H9 (cell line): ENCODE measurements at regions not wholly inside any gene's neighbourhood (a gene's known extent, or its start where the extent isn't known, plus 50 kb on each side); places are given as distances from the start of the nearest gene placed in this dataset.
"Not testable (repeated sequence)": the region's sequence is repeated elsewhere in the genome, so short reads cannot be mapped to it uniquely, and the experiment has no call there.

Source experiments
- DNase-seq: peaks from one replicate; pipeline ENCODE4 v3.0.0-alpha.2; 2017
- H2AFZ ChIP-seq: one replicate; pipeline ENCODE4 v1.6.1; 2013; ENCODE audit warnings: mild to moderate bottlenecking, low read length, control low read depth, moderate library complexity
- H2AK5ac ChIP-seq: 2 replicates; pipeline ENCODE4 v1.6.1; 2013; ENCODE audit warnings: low read length, control low read depth, mixed read lengths; ENCODE audit not compliant: insufficient read length
- H2BK120ac ChIP-seq: one replicate; pipeline ENCODE4 v1.6.1; 2013; ENCODE audit warnings: low read depth, mild to moderate bottlenecking, low read length, control low read depth, inconsistent platforms; ENCODE audit not compliant: poor library complexity, severe bottlenecking
- H2BK12ac ChIP-seq: 2 replicates; pipeline ENCODE4 v1.6.1; 2013; ENCODE audit warnings: low read length, control low read depth, mixed read lengths, low read depth; ENCODE audit not compliant: insufficient read length
- H2BK15ac ChIP-seq: 2 replicates; pipeline ENCODE4 v1.6.1; 2013; ENCODE audit warnings: low read depth, low read length, control low read depth
- H2BK20ac ChIP-seq: one replicate; pipeline ENCODE4 v1.6.1; 2013; ENCODE audit warnings: low read depth, mild to moderate bottlenecking, low read length, control low read depth, inconsistent platforms; ENCODE audit not compliant: poor library complexity, severe bottlenecking
- H2BK5ac ChIP-seq: 2 replicates; pipeline ENCODE4 v1.6.1; 2013; ENCODE audit warnings: low read length, control low read depth, mixed read lengths; ENCODE audit not compliant: insufficient read length
- H3K14ac ChIP-seq: 2 replicates; pipeline ENCODE4 v1.6.1; 2013; ENCODE audit warnings: low read length, control low read depth; ENCODE audit not compliant: insufficient read depth
- H3K18ac ChIP-seq: 2 replicates; pipeline ENCODE4 v1.6.1; 2013; ENCODE audit warnings: low read depth, mild to moderate bottlenecking, mixed read lengths, low read length, control low read depth; ENCODE audit not compliant: insufficient read length
- H3K23ac ChIP-seq: 2 replicates; pipeline ENCODE4 v1.6.1; 2013; ENCODE audit warnings: low read length, control low read depth, mixed read lengths, low read depth; ENCODE audit not compliant: insufficient read length
- H3K23me2 ChIP-seq: 2 replicates; pipeline ENCODE4 v1.6.1; 2013; ENCODE audit warnings: low read depth, mild to moderate bottlenecking, mixed read lengths, low read length, control low read depth; ENCODE audit not compliant: insufficient read length, poor library complexity, severe bottlenecking
- H3K27ac ChIP-seq: 2 replicates; pipeline ENCODE4 v1.5.1; 2013; ENCODE audit warnings: low read length, control low read depth, mixed read lengths, low read depth; ENCODE audit not compliant: insufficient read length
- H3K27me3 ChIP-seq: 2 replicates; pipeline ENCODE4 v1.6.1; 2013; ENCODE audit warnings: low read length, control low read depth, inconsistent platforms; ENCODE audit not compliant: insufficient read depth
- H3K4ac ChIP-seq: 2 replicates; pipeline ENCODE4 v1.6.1; 2013; ENCODE audit warnings: low read depth, mild to moderate bottlenecking, control low read depth, inconsistent platforms, low read length, moderate library complexity
- H3K4me1 ChIP-seq: 2 replicates; pipeline ENCODE4 v1.6.1; 2013; ENCODE audit warnings: low read length, control low read depth, inconsistent platforms; ENCODE audit not compliant: insufficient read depth
- H3K4me2 ChIP-seq: 2 replicates; pipeline ENCODE4 v1.6.1; 2013; ENCODE audit warnings: low read length, control low read depth, mixed read lengths; ENCODE audit not compliant: insufficient read length, insufficient read depth
- H3K56ac ChIP-seq: 2 replicates; pipeline ENCODE4 v1.6.1; 2013; ENCODE audit warnings: low read depth, mild to moderate bottlenecking, mixed read lengths, low read length, control low read depth; ENCODE audit not compliant: insufficient read length
- H3K79me1 ChIP-seq: 2 replicates; pipeline ENCODE4 v1.6.1; 2013; ENCODE audit warnings: low read depth, mild to moderate bottlenecking, moderate library complexity, low read length, control low read depth, inconsistent platforms; ENCODE audit not compliant: insufficient read depth, poor library complexity, severe bottlenecking
- H3K79me2 ChIP-seq: 2 replicates; pipeline ENCODE4 v1.6.1; 2013; ENCODE audit warnings: low read length, control low read depth, inconsistent platforms; ENCODE audit not compliant: insufficient read depth
- H3K9ac ChIP-seq: 2 replicates; pipeline ENCODE4 v1.6.1; 2013; ENCODE audit warnings: low read length, control low read depth, mixed read lengths; ENCODE audit not compliant: insufficient read length; ENCODE audit errors: extremely low read depth
- H3K9me3 ChIP-seq: one replicate; pipeline ENCODE4 v1.6.1; 2013; ENCODE audit warnings: low read depth, low read length, inconsistent platforms; ENCODE audit not compliant: control insufficient read depth
- H3T11ph ChIP-seq: one replicate; pipeline ENCODE4 v1.6.1; 2013; ENCODE audit warnings: mild to moderate bottlenecking, low read length, control low read depth, inconsistent platforms
- H4K20me1 ChIP-seq: one replicate; pipeline ENCODE4 v1.6.1; 2013; ENCODE audit not compliant: control insufficient read depth, insufficient read length, insufficient read depth
- H4K5ac ChIP-seq: 2 replicates; pipeline ENCODE4 v1.6.1; 2013; ENCODE audit warnings: low read depth, mild to moderate bottlenecking, mixed read lengths, low read length, control low read depth; ENCODE audit not compliant: insufficient read length
- H4K8ac ChIP-seq: replicated peaks from 2 replicates; pipeline ENCODE4 v1.6.1; 2013; ENCODE audit warnings: low read length, control low read depth, mixed read lengths, low read depth; ENCODE audit not compliant: insufficient read length
- H4K91ac ChIP-seq: 2 replicates; pipeline ENCODE4 v1.6.1; 2013; ENCODE audit warnings: low read depth, mild to moderate bottlenecking, moderate library complexity, mixed read lengths, low read length, control low read depth; ENCODE audit not compliant: insufficient read length
- H3K27ac Mint-ChIP-seq, 3 experiments: 2 replicates in 2 of 3; 3 replicates in 1 of 3; pipeline ENCODE4 v1.8.0; 2020 to 2021; ENCODE audit warnings: mixed read lengths in 3 of 3, mild to moderate bottlenecking in 1 of 3, moderate library complexity in 1 of 3
- H3K27me3 Mint-ChIP-seq: 2 replicates; pipeline ENCODE4 v1.8.0; 2021; ENCODE audit warnings: low read depth, mild to moderate bottlenecking, moderate library complexity, mixed read lengths
- H3K36me3 Mint-ChIP-seq, 3 experiments: 2 replicates in 2 of 3; 3 replicates in 1 of 3; pipeline ENCODE4 v1.8.0; 2020 to 2021; ENCODE audit warnings: low read depth in 3 of 3, mixed read lengths in 3 of 3; ENCODE audit not compliant: insufficient read depth in 1 of 3
- H3K4me1 Mint-ChIP-seq, 2 experiments: 2 replicates each; pipeline ENCODE4 v1.8.0; 2020; ENCODE audit warnings: mixed read lengths in 2 of 2
- H3K4me3 Mint-ChIP-seq, 2 experiments: 2 replicates in 1 of 2; 3 replicates in 1 of 2; pipeline ENCODE4 v1.8.0; 2020 to 2021; ENCODE audit warnings: mild to moderate bottlenecking in 2 of 2, mixed read lengths in 2 of 2, moderate library complexity in 1 of 2
- H3K9me3 Mint-ChIP-seq, 2 experiments: 2 replicates in 1 of 2; 3 replicates in 1 of 2; pipeline ENCODE4 v1.8.0; 2020; ENCODE audit warnings: mild to moderate bottlenecking in 2 of 2, mixed read lengths in 2 of 2, moderate library complexity in 1 of 2
- WGBS: extraction: QIAGEN DNeasy Blood & Tissue Kit; methylation state at CpG from one replicate; pipeline ENCODE4 v1.1.7; 2013; ENCODE audit warnings: missing lambda C conversion rate, low lambda C conversion rate, mixed read lengths; ENCODE audit not compliant: insufficient read length; ENCODE audit errors: extremely low coverage; 5-methylcytosine and 5-hydroxymethylcytosine counted together

- Mint-ChIP-seq H3K9me3 (peaks cover 21 to 28% of the 10 kb centered on the region in 2 experiments), H3K27me3 (peaks cover 13% of the 10 kb centered on the region; the same call in 1 of the 2 replicates)
- H4K5ac ChIP-seq: not testable (repeated sequence)
Measured at GRCh38 chr16:21333683-21334082, 55.6 kb upstream of the CRYM start.

More at GRCh38 chr16:21333683-21334082, 55.6 kb upstream of the CRYM start:
- H3K27me3 ChIP-seq, H3K14ac ChIP-seq, H3K79me1 ChIP-seq, H3K4ac ChIP-seq, H2BK15ac ChIP-seq, H3K9me3 ChIP-seq, H4K91ac ChIP-seq, H2AFZ ChIP-seq, DNase-seq, H3K23me2 ChIP-seq, H2BK20ac ChIP-seq, H2AK5ac ChIP-seq, H3K23ac ChIP-seq, H2BK5ac ChIP-seq, H3K27ac ChIP-seq, H4K8ac ChIP-seq, H3K9ac ChIP-seq, H3T11ph ChIP-seq, H4K20me1 ChIP-seq, H3K79me2 ChIP-seq, H3K27ac Mint-ChIP-seq, H3K4me2 ChIP-seq, H3K4me3 Mint-ChIP-seq, H2BK12ac ChIP-seq, H3K4me1 ChIP-seq, H3K18ac ChIP-seq, H2BK120ac ChIP-seq, H3K56ac ChIP-seq: not testable (repeated sequence)
- WGBS: no CpG with 5 or more reads among the region's 11 CpGs
- H3K4me1 Mint-ChIP-seq: peaks cover 10 to 11% of the 10 kb centered on the region in 2 experiments
- H3K36me3 Mint-ChIP-seq: peaks cover 8 to 38% (median 18%) of the 10 kb centered on the region in 3 experiments
